Glutamatergic neuron (in vitro differentiated cells): ENCODE measurements at regions not wholly inside any gene's neighbourhood (a gene's known extent, or its start where the extent isn't known, plus 50 kb on each side); places are given as distances from the start of the nearest gene placed in this dataset.

Experiments
- DNase-seq: peaks from one replicate; pipeline ENCODE4 v3.0.0; 2022
- H3K27ac Mint-ChIP-seq: one replicate; pipeline ENCODE4 v1.8.0; 2020; ENCODE audit warnings: mild to moderate bottlenecking, mixed read lengths, inconsistent platforms; ENCODE audit not compliant: unreplicated experiment
- H3K27me3 Mint-ChIP-seq: one replicate; pipeline ENCODE4 v1.8.0; 2020; ENCODE audit warnings: mild to moderate bottlenecking, moderate library complexity, mixed read lengths, inconsistent platforms; ENCODE audit not compliant: unreplicated experiment
- H3K36me3 Mint-ChIP-seq: one replicate; pipeline ENCODE4 v1.8.0; 2020; ENCODE audit warnings: mild to moderate bottlenecking, mixed read lengths, inconsistent platforms; ENCODE audit not compliant: unreplicated experiment
- H3K4me1 Mint-ChIP-seq: one replicate; pipeline ENCODE4 v1.8.0; 2020; ENCODE audit warnings: mild to moderate bottlenecking, low read depth, mixed read lengths, inconsistent platforms; ENCODE audit not compliant: unreplicated experiment
- H3K4me3 Mint-ChIP-seq: one replicate; pipeline ENCODE4 v1.8.0; 2020; ENCODE audit warnings: mild to moderate bottlenecking, mixed read lengths, inconsistent platforms; ENCODE audit not compliant: unreplicated experiment
- H3K9me3 Mint-ChIP-seq: one replicate; pipeline ENCODE4 v1.8.0; 2020; ENCODE audit warnings: mild to moderate bottlenecking, moderate library complexity, mixed read lengths, inconsistent platforms; ENCODE audit not compliant: unreplicated experiment
- CTCF ChIP-seq: fragments of 200-600 bp; sonication (generic); IDR thresholded peaks from one replicate; pipeline ENCODE4 v1.5.0; 2021; ENCODE audit not compliant: partially characterized antibody, unreplicated experiment

- Mint-ChIP-seq H3K4me1 (no peaks in the 10 kb centered on the region), H3K27ac (no peak overlapping the region), H3K9me3 (no peaks in the 10 kb centered on the region), H3K36me3 (peaks cover 4% of the 10 kb centered on the region), H3K4me3 (no peak overlapping the region), H3K27me3 (no peaks in the 10 kb centered on the region)
- no peak for DNase-seq
- TF ChIP-seq CTCF: no peak
These were observed 1312.9 kb upstream of the FLRT2 start for GRCh38 chr14:84217066-84217465.

- H3K36me3 Mint-ChIP-seq: no peaks in the 10 kb centered on the region
These were observed 1304.7 kb upstream of the FLRT2 start for GRCh38 chr14:84225268-84225667.

GRCh38 chr14:84228702-84229101 lies 1301.2 kb upstream of the FLRT2 start:
- no peak for TF ChIP-seq CTCF
- Mint-ChIP-seq H3K9me3 (no peaks in the 10 kb centered on the region), H3K4me1 (peaks cover 2% of the 10 kb centered on the region), H3K4me3 (no peak overlapping the region), H3K36me3 (no peaks in the 10 kb centered on the region), H3K27me3 (no peaks in the 10 kb centered on the region), H3K27ac (no peak overlapping the region)
- no peak for DNase-seq

More at GRCh38 chr14:84225268-84225667, 1304.7 kb upstream of the FLRT2 start:
- no peak for DNase-seq
- no peak overlapping the region for H3K4me3 Mint-ChIP-seq
- no peaks in the 10 kb centered on the region for H3K27me3 Mint-ChIP-seq
- no peak for TF ChIP-seq CTCF
- H3K9me3 Mint-ChIP-seq: no peaks in the 10 kb centered on the region
- H3K27ac Mint-ChIP-seq: no peak overlapping the region
- peaks cover 2% of the 10 kb centered on the region for H3K4me1 Mint-ChIP-seq

GRCh38 chr14:84234281-84234680 lies 1295.7 kb upstream of the FLRT2 start:
- TF ChIP-seq CTCF: no peak
- Mint-ChIP-seq H3K36me3 (no peaks in the 10 kb centered on the region), H3K27ac (no peak overlapping the region), H3K4me1 (peaks cover 9% of the 10 kb centered on the region), H3K27me3 (no peaks in the 10 kb centered on the region), H3K9me3 (no peaks in the 10 kb centered on the region), H3K4me3 (no peak overlapping the region)
- DNase-seq: no peak

GRCh38 chr14:84236290-84236689 lies 1293.7 kb upstream of the FLRT2 start:
- Mint-ChIP-seq H3K4me1 (peaks cover 7% of the 10 kb centered on the region), H3K36me3 (no peaks in the 10 kb centered on the region), H3K27ac (no peak overlapping the region), H3K9me3 (no peaks in the 10 kb centered on the region), H3K4me3 (no peak overlapping the region), H3K27me3 (no peaks in the 10 kb centered on the region)
- no peak for DNase-seq
- no peak for TF ChIP-seq CTCF
